ENCODE measurements at regions not wholly inside any gene's neighbourhood (a gene's known extent, or its start where the extent isn't known, plus 50 kb on each side); places are given as distances from the start of the nearest gene placed in this dataset.

DNA sequence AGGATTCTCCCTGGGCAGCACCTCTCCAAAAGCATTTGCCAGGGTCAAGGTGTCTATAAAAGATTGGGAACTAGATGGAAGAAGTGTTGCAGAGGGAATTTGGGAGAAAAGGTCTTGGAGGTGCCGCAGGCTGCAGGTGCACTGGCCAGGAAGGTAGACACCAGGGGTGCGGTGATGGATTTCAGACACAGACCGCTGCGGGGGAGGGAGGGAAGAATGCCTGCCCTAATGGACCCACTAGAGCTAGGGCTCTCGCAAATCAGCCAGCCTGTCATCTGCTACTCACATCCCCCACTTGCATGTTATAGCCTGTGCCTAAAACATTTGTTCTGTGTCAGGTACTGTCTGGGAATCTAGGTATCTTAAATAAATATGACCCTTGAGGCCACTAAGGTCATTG is 193.6 kb upstream of the SLC24A3 start:
- TF ChIP-seq, protein P1, sequence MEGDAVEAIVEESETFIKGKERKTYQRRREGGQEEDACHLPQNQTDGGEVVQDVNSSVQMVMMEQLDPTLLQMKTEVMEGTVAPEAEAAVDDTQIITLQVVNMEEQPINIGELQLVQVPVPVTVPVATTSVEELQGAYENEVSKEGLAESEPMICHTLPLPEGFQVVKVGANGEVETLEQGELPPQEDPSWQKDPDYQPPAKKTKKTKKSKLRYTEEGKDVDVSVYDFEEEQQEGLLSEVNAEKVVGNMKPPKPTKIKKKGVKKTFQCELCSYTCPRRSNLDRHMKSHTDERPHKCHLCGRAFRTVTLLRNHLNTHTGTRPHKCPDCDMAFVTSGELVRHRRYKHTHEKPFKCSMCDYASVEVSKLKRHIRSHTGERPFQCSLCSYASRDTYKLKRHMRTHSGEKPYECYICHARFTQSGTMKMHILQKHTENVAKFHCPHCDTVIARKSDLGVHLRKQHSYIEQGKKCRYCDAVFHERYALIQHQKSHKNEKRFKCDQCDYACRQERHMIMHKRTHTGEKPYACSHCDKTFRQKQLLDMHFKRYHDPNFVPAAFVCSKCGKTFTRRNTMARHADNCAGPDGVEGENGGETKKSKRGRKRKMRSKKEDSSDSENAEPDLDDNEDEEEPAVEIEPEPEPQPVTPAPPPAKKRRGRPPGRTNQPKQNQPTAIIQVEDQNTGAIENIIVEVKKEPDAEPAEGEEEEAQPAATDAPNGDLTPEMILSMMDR (conservative IDR thresholded peaks at IDR 0.05; ENCODE audit: low read length), result no peak
- no peak for DNase-seq (ENCODE audit: low read depth)
- H3K4me3 ChIP-seq (ENCODE audit: low read length), result no peak overlapping the region

DNA sequence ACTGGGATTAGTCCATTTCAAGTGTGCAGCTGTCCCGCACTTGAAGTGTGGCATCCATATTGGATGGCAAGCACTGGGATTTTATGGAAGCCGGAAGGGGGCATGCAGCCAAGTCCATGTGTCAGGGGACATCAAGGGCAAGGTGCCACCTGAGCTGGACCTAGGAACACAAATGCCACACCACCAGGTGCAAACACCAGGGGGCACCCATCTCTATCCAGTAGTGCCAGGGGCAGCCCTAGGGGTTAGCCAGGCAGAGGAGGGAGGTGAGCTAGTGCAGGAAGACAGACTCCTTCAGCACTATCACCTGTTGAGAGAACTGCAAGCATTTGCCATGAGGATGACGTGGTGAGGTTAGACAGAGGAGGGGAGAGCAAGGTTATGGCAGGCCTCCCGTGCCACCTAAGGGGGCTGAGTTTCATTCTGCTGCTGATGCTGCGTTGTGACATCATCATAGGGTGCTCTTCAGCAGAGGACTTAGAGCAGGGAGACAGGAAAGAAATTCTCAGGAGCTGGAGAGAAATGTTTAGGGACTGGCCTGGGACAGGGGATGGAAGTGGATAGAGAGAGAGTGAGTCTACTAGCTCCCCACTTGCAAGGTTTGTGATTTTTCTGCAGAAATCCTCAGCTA is 192.6 kb upstream of the SLC24A3 start:
- no peak for DNase-seq (ENCODE audit: low read depth)
- TF ChIP-seq, protein P1 (conservative IDR thresholded peaks at IDR 0.05; ENCODE audit: low read length), result no peak
- no peak overlapping the region for H3K4me3 ChIP-seq (ENCODE audit: low read length)

DNA sequence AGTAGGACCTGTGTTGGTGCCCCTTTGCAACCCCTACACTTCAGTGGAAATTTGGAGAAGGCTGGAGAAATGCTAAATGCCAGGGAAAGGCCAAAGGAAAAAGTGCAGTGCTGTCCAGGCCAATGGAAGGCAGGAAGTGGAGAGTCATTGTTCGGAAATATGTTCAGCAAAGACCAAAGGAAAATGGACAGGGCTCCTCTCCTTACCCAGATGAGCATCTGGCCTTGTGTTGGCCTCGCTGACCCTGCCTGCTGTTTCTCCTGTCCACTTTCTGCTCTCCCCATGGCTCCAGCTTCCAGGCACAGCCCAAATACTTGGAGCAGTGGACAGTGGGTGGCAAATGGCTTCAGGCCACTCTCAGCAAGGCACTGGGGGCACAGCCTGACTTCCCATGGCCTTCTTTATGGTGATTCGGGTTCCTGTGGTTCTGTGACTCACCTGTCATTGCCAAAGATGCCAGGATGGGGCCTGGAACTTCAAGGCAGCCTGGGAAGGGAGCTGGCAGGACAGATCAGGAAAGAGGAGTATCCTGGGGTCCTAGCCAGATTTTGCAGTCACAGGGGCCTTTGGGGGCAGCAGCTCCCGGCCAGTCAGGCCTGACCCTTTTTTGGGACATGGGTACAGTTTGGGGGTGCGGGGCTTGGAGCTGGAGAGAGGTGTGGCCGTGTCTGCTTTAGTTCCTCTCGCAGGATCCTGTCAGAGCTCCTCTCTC is 190.9 kb upstream of the SLC24A3 start:
- H3K4me3 ChIP-seq (ENCODE audit: low read length), result no peak overlapping the region
- TF ChIP-seq, protein P1 (conservative IDR thresholded peaks at IDR 0.05; ENCODE audit: low read length), result no peak
- DNase-seq (ENCODE audit: low read depth), result no peak

DNA sequence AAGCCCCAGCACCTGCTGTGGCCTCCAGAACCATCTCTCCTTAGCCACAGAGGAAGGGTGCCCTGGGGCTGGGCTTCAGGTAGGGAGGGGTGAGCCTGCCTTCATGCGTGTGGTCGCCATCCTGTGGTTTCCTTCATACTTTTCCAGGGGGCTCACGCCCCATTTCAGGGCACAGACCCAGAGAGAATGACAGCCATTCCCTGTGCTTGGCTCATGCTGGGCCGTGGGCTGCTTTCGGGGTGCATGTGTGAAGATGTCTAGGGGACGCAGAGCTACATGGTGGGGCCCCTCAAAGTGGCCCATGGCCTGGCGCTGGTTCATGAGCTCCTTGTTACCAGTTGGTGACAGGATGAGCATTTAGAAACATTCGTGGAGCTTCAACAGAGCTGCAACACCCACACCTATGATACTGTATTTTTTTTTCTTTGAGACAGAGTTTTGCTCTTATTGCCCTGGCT is 190.3 kb upstream of the SLC24A3 start:
- DNase-seq (ENCODE audit: low read depth), result no peak
- H3K4me3 ChIP-seq (ENCODE audit: low read length), result no peak overlapping the region
- TF ChIP-seq, protein P1 (conservative IDR thresholded peaks at IDR 0.05; ENCODE audit: low read length), result no peak

GRCh38 chr20:19022791-19023448 is 189.5 kb upstream of the SLC24A3 start:
- no peak for DNase-seq (ENCODE audit: low read depth)
- H3K4me3 ChIP-seq (ENCODE audit: low read length), result no peak overlapping the region
- TF ChIP-seq, protein P1 (conservative IDR thresholded peaks at IDR 0.05; ENCODE audit: low read length), result no peak

DNA sequence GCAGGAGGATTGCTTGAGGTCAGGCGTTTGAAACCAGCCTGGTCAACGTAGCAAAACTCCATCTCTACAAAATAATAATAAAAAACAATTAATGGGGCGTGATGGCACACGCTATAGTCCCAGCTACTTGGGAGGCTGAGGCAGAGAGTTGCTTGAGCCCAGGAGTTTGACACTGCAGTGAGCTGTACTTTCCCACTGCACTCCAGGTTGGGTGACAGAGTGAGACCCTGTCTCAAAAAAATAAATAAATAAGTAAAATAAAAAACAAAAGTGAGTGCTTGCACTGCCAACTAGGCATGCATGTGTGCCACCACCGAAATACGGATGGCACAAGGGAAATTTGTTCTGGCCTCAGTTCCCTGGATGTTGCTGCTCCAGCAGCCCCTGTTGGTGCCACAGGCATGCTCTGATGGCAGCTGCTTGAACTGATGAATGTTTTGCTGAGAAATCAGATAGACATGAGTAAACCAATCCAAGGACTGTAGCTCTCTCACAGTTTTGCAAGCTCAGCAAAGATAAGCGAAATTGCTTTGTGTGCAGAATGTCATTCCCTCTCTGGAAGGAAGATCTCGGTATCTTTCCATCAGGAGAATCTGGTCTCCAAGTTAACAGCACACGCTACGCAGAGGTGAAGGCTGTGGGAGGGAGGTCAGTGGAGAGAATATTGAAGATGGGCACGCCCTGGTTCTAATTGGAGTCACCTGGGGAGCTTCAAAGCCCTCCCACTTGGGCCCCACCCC is 188.0 kb upstream of the SLC24A3 start:
- no peak for DNase-seq (ENCODE audit: low read depth)
- TF ChIP-seq, protein P1 (conservative IDR thresholded peaks at IDR 0.05; ENCODE audit: low read length), result no peak
- no peak overlapping the region for H3K4me3 ChIP-seq (ENCODE audit: low read length)
